ENCODE measurements at regions not wholly inside any gene's neighbourhood (a gene's known extent, or its start where the extent isn't known, plus 50 kb on each side); places are given as distances from the start of the nearest gene placed in this dataset.

DNA sequence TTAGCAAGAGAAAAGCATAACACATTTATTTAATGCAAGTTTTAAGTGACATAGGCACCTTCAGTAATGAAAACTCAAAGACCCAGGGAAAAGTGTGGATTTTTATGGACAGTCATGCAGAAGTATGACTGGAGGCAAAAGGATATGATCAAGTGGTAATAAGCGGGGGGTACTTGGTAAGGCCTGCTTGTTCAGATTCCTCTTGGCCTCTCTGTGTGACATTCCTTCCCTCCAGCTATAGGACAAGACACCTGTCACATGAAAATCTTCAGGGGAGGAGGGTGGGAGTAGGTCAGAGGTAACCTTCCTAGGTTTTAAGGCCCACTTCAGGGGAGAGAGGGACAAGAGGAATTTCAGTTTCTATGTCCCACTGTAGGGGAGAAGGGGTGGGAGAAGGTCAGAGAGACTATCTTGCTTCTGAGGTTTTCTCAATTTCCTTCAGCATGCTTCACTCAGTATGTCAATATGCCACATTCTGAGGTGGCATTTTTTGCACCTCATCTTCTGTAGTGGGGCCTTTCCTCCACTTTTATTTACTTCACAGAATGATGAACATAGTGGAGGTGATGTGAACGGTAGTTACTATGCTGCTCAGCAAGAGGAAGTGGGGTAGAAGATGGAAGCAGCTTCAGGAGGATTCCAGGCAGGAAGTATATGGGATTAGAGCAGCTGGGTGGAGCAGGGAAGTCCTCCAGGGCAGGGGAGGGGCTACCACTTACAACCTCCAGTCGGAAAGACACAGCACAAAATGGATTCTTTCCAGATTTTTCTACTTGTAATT is 73.2 kb upstream of the RFC3 start:
- DNase-seq (ENCODE audit: low read depth, low spot score) (no peak), ATAC-seq (no peak)
- no peaks in the 10 kb centered on the region for H3K4me1 ChIP-seq (ENCODE audit: control insufficient read depth, insufficient read depth, low read length)
- no TSS peak for BruUV-seq (replicated peaks)
- TF ChIP-seq, protein P1, sequence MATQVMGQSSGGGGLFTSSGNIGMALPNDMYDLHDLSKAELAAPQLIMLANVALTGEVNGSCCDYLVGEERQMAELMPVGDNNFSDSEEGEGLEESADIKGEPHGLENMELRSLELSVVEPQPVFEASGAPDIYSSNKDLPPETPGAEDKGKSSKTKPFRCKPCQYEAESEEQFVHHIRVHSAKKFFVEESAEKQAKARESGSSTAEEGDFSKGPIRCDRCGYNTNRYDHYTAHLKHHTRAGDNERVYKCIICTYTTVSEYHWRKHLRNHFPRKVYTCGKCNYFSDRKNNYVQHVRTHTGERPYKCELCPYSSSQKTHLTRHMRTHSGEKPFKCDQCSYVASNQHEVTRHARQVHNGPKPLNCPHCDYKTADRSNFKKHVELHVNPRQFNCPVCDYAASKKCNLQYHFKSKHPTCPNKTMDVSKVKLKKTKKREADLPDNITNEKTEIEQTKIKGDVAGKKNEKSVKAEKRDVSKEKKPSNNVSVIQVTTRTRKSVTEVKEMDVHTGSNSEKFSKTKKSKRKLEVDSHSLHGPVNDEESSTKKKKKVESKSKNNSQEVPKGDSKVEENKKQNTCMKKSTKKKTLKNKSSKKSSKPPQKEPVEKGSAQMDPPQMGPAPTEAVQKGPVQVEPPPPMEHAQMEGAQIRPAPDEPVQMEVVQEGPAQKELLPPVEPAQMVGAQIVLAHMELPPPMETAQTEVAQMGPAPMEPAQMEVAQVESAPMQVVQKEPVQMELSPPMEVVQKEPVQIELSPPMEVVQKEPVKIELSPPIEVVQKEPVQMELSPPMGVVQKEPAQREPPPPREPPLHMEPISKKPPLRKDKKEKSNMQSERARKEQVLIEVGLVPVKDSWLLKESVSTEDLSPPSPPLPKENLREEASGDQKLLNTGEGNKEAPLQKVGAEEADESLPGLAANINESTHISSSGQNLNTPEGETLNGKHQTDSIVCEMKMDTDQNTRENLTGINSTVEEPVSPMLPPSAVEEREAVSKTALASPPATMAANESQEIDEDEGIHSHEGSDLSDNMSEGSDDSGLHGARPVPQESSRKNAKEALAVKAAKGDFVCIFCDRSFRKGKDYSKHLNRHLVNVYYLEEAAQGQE (IDR thresholded peaks at IDR 0.05; ENCODE audit: insufficient read depth in 1 of 2, low read depth in 2 of 2, low read length in 1 of 2): no peak
- TF ChIP-seq SIN3A (IDR thresholded peaks at IDR 0.05; ENCODE audit: borderline replicate concordance, insufficient read depth, low read depth, low read length) (no peak), TCF7L2 (IDR thresholded peaks at IDR 0.05; ENCODE audit: low read depth, low read length) (no peak), POLR2AphosphoS5 (IDR thresholded peaks at IDR 0.05; ENCODE audit: low read depth, low read length) (no peak)
- TF ChIP-seq, protein P2, sequence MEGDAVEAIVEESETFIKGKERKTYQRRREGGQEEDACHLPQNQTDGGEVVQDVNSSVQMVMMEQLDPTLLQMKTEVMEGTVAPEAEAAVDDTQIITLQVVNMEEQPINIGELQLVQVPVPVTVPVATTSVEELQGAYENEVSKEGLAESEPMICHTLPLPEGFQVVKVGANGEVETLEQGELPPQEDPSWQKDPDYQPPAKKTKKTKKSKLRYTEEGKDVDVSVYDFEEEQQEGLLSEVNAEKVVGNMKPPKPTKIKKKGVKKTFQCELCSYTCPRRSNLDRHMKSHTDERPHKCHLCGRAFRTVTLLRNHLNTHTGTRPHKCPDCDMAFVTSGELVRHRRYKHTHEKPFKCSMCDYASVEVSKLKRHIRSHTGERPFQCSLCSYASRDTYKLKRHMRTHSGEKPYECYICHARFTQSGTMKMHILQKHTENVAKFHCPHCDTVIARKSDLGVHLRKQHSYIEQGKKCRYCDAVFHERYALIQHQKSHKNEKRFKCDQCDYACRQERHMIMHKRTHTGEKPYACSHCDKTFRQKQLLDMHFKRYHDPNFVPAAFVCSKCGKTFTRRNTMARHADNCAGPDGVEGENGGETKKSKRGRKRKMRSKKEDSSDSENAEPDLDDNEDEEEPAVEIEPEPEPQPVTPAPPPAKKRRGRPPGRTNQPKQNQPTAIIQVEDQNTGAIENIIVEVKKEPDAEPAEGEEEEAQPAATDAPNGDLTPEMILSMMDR (IDR thresholded peaks at IDR 0.05): no peak
- no peak overlapping the region for H3K4me3 ChIP-seq (ENCODE audit: low read depth in 2 of 2, low read length in 2 of 2)
- intact Hi-C loops (cut with micrococcal nuclease; ENCODE audit: unreplicated experiment) (no loop called here), in situ Hi-C loops (cut with HindIII; ENCODE audit: low pct_unique_long_range_greater_than_20kb, low sequenced_read_pairs) (no loop called here)
- ChIA-PET POLR2A (no interaction called here), CTCF (no interaction called here)
- no peak overlapping the region for H3K27ac ChIP-seq (ENCODE audit: low read length)
- H3K27me3 ChIP-seq (ENCODE audit: control insufficient read depth, insufficient read depth, low read length): no peaks in the 10 kb centered on the region
- H3K36me3 ChIP-seq (ENCODE audit: control insufficient read depth, insufficient read depth, low read length): no peaks in the 10 kb centered on the region
- no peaks in the 10 kb centered on the region for H3K9me3 ChIP-seq (ENCODE audit: control insufficient read depth, insufficient read depth, low read depth, low read length)

DNA sequence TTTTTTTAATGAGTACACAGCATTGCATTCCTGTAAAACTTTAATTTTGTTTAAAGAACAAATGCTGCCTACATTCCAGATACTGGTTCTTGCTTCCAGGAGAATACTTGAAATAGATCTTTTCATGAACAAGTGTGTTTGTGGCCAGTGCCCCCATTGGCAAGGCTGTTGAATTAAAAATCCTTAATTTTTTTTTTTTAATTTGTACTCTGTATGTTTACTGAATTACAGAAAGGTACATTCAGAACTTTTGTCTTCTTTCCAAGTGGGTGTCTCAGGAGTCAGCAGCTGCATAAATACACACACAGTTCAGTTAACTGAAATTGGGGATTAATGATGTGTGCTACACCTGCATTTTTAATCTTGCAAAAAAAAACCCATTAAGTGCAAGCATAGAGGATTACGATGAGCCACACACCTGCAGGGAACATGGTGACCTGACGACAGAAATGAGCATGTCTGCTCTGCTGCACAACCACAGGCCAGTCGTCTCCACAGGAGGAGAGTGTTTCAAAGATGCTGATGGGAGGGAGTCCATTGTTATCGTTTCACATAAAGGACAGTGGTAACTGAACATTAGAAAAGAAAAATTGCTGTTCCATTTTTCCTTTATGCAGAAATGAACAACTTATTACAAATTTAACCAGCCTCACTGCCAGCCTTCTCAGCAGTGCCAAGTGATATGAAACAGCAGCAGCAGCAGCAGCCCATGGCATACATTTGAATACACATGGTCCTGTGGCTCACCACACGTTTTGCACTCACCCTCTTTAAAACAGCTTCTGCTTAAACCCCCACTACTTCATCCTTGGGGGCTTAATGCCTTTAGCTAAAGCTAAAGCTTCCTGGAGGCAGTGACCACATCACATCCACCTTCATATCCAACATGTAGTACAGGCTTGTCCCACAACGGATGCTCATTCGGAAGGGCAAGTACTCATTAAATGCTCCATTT is 72.3 kb upstream of the RFC3 start:
- ChIA-PET CTCF (no interaction called here), POLR2A (no interaction called here)
- Histone ChIP-seq H3K4me1 (ENCODE audit: control insufficient read depth, insufficient read depth, low read length) (no peaks in the 10 kb centered on the region), H3K4me3 (ENCODE audit: low read depth in 2 of 2, low read length in 2 of 2) (no peak overlapping the region), H3K36me3 (ENCODE audit: control insufficient read depth, insufficient read depth, low read length) (no peaks in the 10 kb centered on the region), H3K27me3 (ENCODE audit: control insufficient read depth, insufficient read depth, low read length) (no peaks in the 10 kb centered on the region), H3K27ac (ENCODE audit: low read length) (no peak overlapping the region), H3K9me3 (ENCODE audit: control insufficient read depth, insufficient read depth, low read depth, low read length) (no peaks in the 10 kb centered on the region)
- TF ChIP-seq TCF7L2 (IDR thresholded peaks at IDR 0.05; ENCODE audit: low read depth, low read length) (no peak), SIN3A (IDR thresholded peaks at IDR 0.05; ENCODE audit: borderline replicate concordance, insufficient read depth, low read depth, low read length) (no peak), POLR2AphosphoS5 (IDR thresholded peaks at IDR 0.05; ENCODE audit: low read depth, low read length) (no peak)
- TF ChIP-seq, protein P2 (IDR thresholded peaks at IDR 0.05): no peak
- TF ChIP-seq, protein P1 (IDR thresholded peaks at IDR 0.05; ENCODE audit: insufficient read depth in 1 of 2, low read depth in 2 of 2, low read length in 1 of 2): no peak
- ATAC-seq: no peak
- no peak for DNase-seq (ENCODE audit: low read depth, low spot score)
- in situ Hi-C loops (cut with HindIII; ENCODE audit: low pct_unique_long_range_greater_than_20kb, low sequenced_read_pairs) (no loop called here), intact Hi-C loops (cut with micrococcal nuclease; ENCODE audit: unreplicated experiment) (no loop called here)
- BruUV-seq (replicated peaks): no TSS peak

Measured in Panc1 (cell line).